ENCODE measurements at regions not wholly inside any gene's neighbourhood (a gene's known extent, or its start where the extent isn't known, plus 50 kb on each side); places are given as distances from the start of the nearest gene placed in this dataset.
A peak's percentile ranks its signal among the peaks of the same experiment; 100 is the strongest.

- H3K4me3 ChIP-seq (ENCODE audit: insufficient read depth, low read depth, low read length): peak overlapping the region; percentile 18
- no peaks in the 10 kb centered on the region for H4K20me1 ChIP-seq (ENCODE audit: insufficient read depth, low read length)
Observed at GRCh38 chr13:107370015-107370785, 802.3 kb upstream of the ARGLU1 start.

GRCh38 chr13:107367258-107367657 lies 799.3 kb upstream of the ARGLU1 start:
- TF ChIP-seq EZH2 (IDR thresholded peaks at IDR 0.05; ENCODE audit: insufficient read depth, low read length) (no peak), CTCF (IDR thresholded peaks at IDR 0.05; ENCODE audit: insufficient read depth, low read depth, low read length) (no peak)
- DNase-seq (ENCODE audit: low read depth): peak; percentile 25
- Mint-ChIP-seq H3K4me3 (ENCODE audit: unreplicated experiment) (no peak overlapping the region), H3K9me3 (ENCODE audit: unreplicated experiment) (no peaks in the 10 kb centered on the region), H3K27ac (ENCODE audit: unreplicated experiment) (peak overlapping the region; percentile 19), H3K36me3 (ENCODE audit: low read depth, unreplicated experiment) (no peaks in the 10 kb centered on the region), H3K27me3 (ENCODE audit: low read depth, unreplicated experiment) (no peaks in the 10 kb centered on the region), H3K4me1 (ENCODE audit: low read depth, unreplicated experiment) (peaks cover 17% of the 10 kb centered on the region)
- Histone ChIP-seq H3K27me3 (ENCODE audit: insufficient read depth, low read length) (no peaks in the 10 kb centered on the region), H3K4me2 (ENCODE audit: low read length) (no peak overlapping the region), H3K9ac (ENCODE audit: low read length) (no peak overlapping the region), H3K79me2 (ENCODE audit: insufficient read depth, low read length) (no peaks in the 10 kb centered on the region), H3K9me3 (ENCODE audit: insufficient read depth, low read depth, low read length) (no peaks in the 10 kb centered on the region), H4K20me1 (ENCODE audit: insufficient read depth, low read length) (no peaks in the 10 kb centered on the region), H3K4me1 (ENCODE audit: insufficient read depth, low read length) (peaks cover 26% of the 10 kb centered on the region), H2AFZ (ENCODE audit: low read depth, low read length) (peak overlapping the region; percentile 24), H3K27ac (ENCODE audit: low read depth, low read length) (no peak overlapping the region), H3K36me3 (ENCODE audit: insufficient read depth, low read length) (no peaks in the 10 kb centered on the region), H3K4me3 (ENCODE audit: insufficient read depth, low read depth, low read length) (no peak overlapping the region)
- FAIRE-seq: no peak

More at GRCh38 chr13:107370015-107370785, 802.3 kb upstream of the ARGLU1 start:
- Histone ChIP-seq H3K79me2 (ENCODE audit: insufficient read depth, low read length) (no peaks in the 10 kb centered on the region), H3K9ac (ENCODE audit: low read length) (peak overlapping the region; percentile 30), H3K4me2 (ENCODE audit: low read length) (peak overlapping the region; percentile 67), H2AFZ (ENCODE audit: low read depth, low read length) (no peak overlapping the region), H3K27me3 (ENCODE audit: insufficient read depth, low read length) (no peaks in the 10 kb centered on the region), H3K4me1 (ENCODE audit: insufficient read depth, low read length) (peaks cover 24% of the 10 kb centered on the region), H3K27ac (ENCODE audit: low read depth, low read length) (peak overlapping the region; percentile 55), H3K9me3 (ENCODE audit: insufficient read depth, low read depth, low read length) (no peaks in the 10 kb centered on the region), H3K36me3 (ENCODE audit: insufficient read depth, low read length) (no peaks in the 10 kb centered on the region)
- no peaks in the 10 kb centered on the region for H3K9me3 Mint-ChIP-seq (ENCODE audit: unreplicated experiment)
- H3K36me3 Mint-ChIP-seq (ENCODE audit: low read depth, unreplicated experiment): no peaks in the 10 kb centered on the region
- H3K27ac Mint-ChIP-seq (ENCODE audit: unreplicated experiment): no peak overlapping the region
- H3K27me3 Mint-ChIP-seq (ENCODE audit: low read depth, unreplicated experiment): no peaks in the 10 kb centered on the region
- no peak overlapping the region for H3K4me3 Mint-ChIP-seq (ENCODE audit: unreplicated experiment)
- DNase-seq (ENCODE audit: low read depth) (peak; percentile 76), FAIRE-seq (no peak)
- peaks cover 18% of the 10 kb centered on the region for H3K4me1 Mint-ChIP-seq (ENCODE audit: low read depth, unreplicated experiment)
- TF ChIP-seq EZH2 (IDR thresholded peaks at IDR 0.05; ENCODE audit: insufficient read depth, low read length) (no peak), CTCF (IDR thresholded peaks at IDR 0.05; ENCODE audit: insufficient read depth, low read depth, low read length) (no peak)

Measured in astrocyte (in vitro differentiated cells and primary cell).